Neuronal stem cell (in vitro differentiated cells): ENCODE measurements at regions not wholly inside any gene's neighbourhood (a gene's known extent, or its start where the extent isn't known, plus 50 kb on each side); places are given as distances from the start of the nearest gene placed in this dataset.
A peak's percentile ranks its signal among the peaks of the same experiment; 100 is the strongest.

Experiments used
- DNase-seq: peaks from one replicate; pipeline ENCODE4 v3.0.0-alpha.2; 2013; ENCODE audit warnings: low spot score
- H2AFZ ChIP-seq: one replicate; pipeline ENCODE4 v1.6.1; 2013; ENCODE audit warnings: mild to moderate bottlenecking, low read length, inconsistent platforms
- H2AK5ac ChIP-seq: 2 replicates; pipeline ENCODE4 v1.6.1; 2013; ENCODE audit warnings: low read depth, mild to moderate bottlenecking, inconsistent platforms, low read length, moderate library complexity, mixed read lengths
- H2BK120ac ChIP-seq: 2 replicates; pipeline ENCODE4 v1.6.1; 2013; ENCODE audit warnings: low read depth, mild to moderate bottlenecking, inconsistent platforms, low read length, moderate library complexity, mixed read lengths
- H2BK12ac ChIP-seq: one replicate; pipeline ENCODE4 v1.6.1; 2013; ENCODE audit warnings: low read length, inconsistent platforms
- H2BK15ac ChIP-seq: 2 replicates; pipeline ENCODE4 v1.6.1; 2013; ENCODE audit warnings: mild to moderate bottlenecking, low read length, inconsistent platforms, mixed read lengths
- H2BK5ac ChIP-seq: one replicate; pipeline ENCODE4 v1.6.1; 2013; ENCODE audit warnings: inconsistent platforms, mild to moderate bottlenecking, low read length, moderate library complexity
- H3K14ac ChIP-seq: one replicate; pipeline ENCODE4 v1.6.1; 2013; ENCODE audit warnings: low read length, inconsistent platforms
- H3K18ac ChIP-seq: 2 replicates; pipeline ENCODE4 v1.6.1; 2013; ENCODE audit warnings: low read length, inconsistent platforms
- H3K23ac ChIP-seq: 2 replicates; pipeline ENCODE4 v1.6.1; 2013; ENCODE audit warnings: low read depth, mild to moderate bottlenecking, mixed read lengths, low read length, inconsistent platforms; ENCODE audit not compliant: poor library complexity
- H3K27ac ChIP-seq: replicated peaks from 3 replicates; pipeline ENCODE4 v1.5.1; 2013; ENCODE audit warnings: low read length, inconsistent platforms
- H3K27me3 ChIP-seq, 3 experiments: 2 replicates each; pipeline ENCODE4 v1.6.1; 2013; ENCODE audit warnings: low read length in 3 of 3, mild to moderate bottlenecking in 2 of 3, inconsistent platforms in 1 of 3, low read depth in 1 of 3, mixed read lengths in 1 of 3, moderate library complexity in 1 of 3; ENCODE audit not compliant: control insufficient read depth in 3 of 3, insufficient read depth in 3 of 3
- H3K36me3 ChIP-seq, 2 donors: replicated peaks in 1 of 2; 2 replicates each; pipeline ENCODE4 v1.6.1; 2013; ENCODE audit warnings: low read length in 2 of 2; ENCODE audit not compliant: control insufficient read depth in 2 of 2, insufficient read depth in 2 of 2
- H3K4ac ChIP-seq: 2 replicates; pipeline ENCODE4 v1.6.1; 2013; ENCODE audit warnings: inconsistent platforms, mild to moderate bottlenecking, low read length, moderate library complexity
- H3K4me1 ChIP-seq, 2 donors: 1 replicate in 1 of 2; 2 replicates in 1 of 2; pipeline ENCODE4 v1.6.1; 2013; ENCODE audit warnings: low read length in 2 of 2, low read depth in 1 of 2; ENCODE audit not compliant: control insufficient read depth in 2 of 2, insufficient read depth in 1 of 2
- H3K4me2 ChIP-seq: one replicate; pipeline ENCODE4 v1.6.1; 2013; ENCODE audit warnings: mild to moderate bottlenecking, low read length, inconsistent platforms; ENCODE audit not compliant: insufficient read depth, poor library complexity, severe bottlenecking
- H3K4me3 ChIP-seq, 2 donors: 2 replicates each; pipeline ENCODE4 v1.5.1; 2013; ENCODE audit warnings: low read length in 2 of 2, mild to moderate bottlenecking in 2 of 2, inconsistent platforms in 1 of 2, moderate library complexity in 1 of 2
- H3K79me1 ChIP-seq: one replicate; pipeline ENCODE4 v1.6.1; 2013; ENCODE audit warnings: low read depth, mild to moderate bottlenecking, inconsistent platforms, low read length, moderate library complexity
- H3K9ac ChIP-seq: one replicate; pipeline ENCODE4 v1.6.1; 2013; ENCODE audit warnings: mild to moderate bottlenecking, low read depth, low read length, inconsistent platforms; ENCODE audit not compliant: poor library complexity
- H3K9me3 ChIP-seq, 2 donors: replicated peaks in 1 of 2; 2 replicates each; pipeline versions ENCODE3 to v1.6.1; 2013; ENCODE audit warnings: low read length in 2 of 2, mild to moderate bottlenecking in 2 of 2, inconsistent platforms in 1 of 2, low read depth in 1 of 2, mixed read lengths in 1 of 2, moderate library complexity in 1 of 2; ENCODE audit not compliant: control insufficient read depth in 2 of 2, insufficient read depth in 1 of 2
- H4K8ac ChIP-seq: one replicate; pipeline ENCODE4 v1.6.1; 2013; ENCODE audit warnings: low read depth, mild to moderate bottlenecking, inconsistent platforms, low read length, moderate library complexity
- H4K91ac ChIP-seq: one replicate; pipeline ENCODE4 v1.6.1; 2013; ENCODE audit warnings: low read length, low read depth, mild to moderate bottlenecking, inconsistent platforms; ENCODE audit not compliant: poor library complexity
- WGBS, 2 donors: extraction: QIAGEN DNeasy Blood & Tissue Kit; methylation state at CpG; one replicate each; pipeline ENCODE4 v1.1.7; 2013; ENCODE audit warnings: missing lambda C conversion rate in 2 of 2, mixed read lengths in 1 of 2; ENCODE audit not compliant: insufficient read length in 2 of 2, insufficient replicate concordance in 1 of 2; ENCODE audit errors: extremely low coverage in 2 of 2; 5-methylcytosine and 5-hydroxymethylcytosine counted together

DNA sequence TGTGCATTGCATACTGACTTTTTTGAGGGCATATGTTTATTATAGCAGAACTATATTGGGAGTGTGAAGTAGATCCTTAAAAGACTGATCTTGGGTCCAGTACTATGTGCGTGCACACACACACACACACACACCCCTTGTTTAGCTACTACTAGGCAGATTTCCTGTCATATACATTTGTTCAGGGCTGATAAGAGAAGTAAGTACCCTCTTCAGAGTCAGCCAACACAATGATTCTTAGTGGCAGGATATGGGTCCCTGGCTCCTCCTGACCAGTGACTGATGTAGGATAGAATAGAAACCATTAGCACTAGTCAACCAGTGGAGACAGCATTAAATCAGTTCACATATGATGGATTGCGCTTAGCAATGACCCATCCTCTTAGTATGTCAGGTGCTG is 76.2 kb upstream of the MIER3 start:
- H3K79me1 ChIP-seq: peaks cover 1% of the 10 kb centered on the region
- H4K91ac ChIP-seq: no peak overlapping the region
- H3K4me2 ChIP-seq: no peak overlapping the region
- H3K4me1 ChIP-seq: peaks cover 0 to 1% of the 10 kb centered on the region in 2 donors
- H2BK12ac ChIP-seq: no peak overlapping the region
- no peaks in the 10 kb centered on the region for H3K27me3 ChIP-seq
- H2AK5ac ChIP-seq: no peak overlapping the region
- no peaks in the 10 kb centered on the region for H3K9me3 ChIP-seq
- H3K27ac ChIP-seq: no peak overlapping the region
- no peak overlapping the region for H3K9ac ChIP-seq
- H3K14ac ChIP-seq: no peak overlapping the region
- H3K18ac ChIP-seq: no peak overlapping the region
- H3K36me3 ChIP-seq: no peaks in the 10 kb centered on the region
- H3K23ac ChIP-seq: no peak overlapping the region
- WGBS, 2 donors: no CpG with 5 or more reads among the region's 2 CpGs
- H2BK15ac ChIP-seq: no peak overlapping the region
- no peak overlapping the region for H2BK5ac ChIP-seq
- H4K8ac ChIP-seq: no peak overlapping the region
- no peak overlapping the region for H3K4ac ChIP-seq
- no peak overlapping the region for H3K4me3 ChIP-seq
- no peak overlapping the region for H2BK120ac ChIP-seq
- DNase-seq: no peak
- no peak overlapping the region for H2AFZ ChIP-seq

DNA sequence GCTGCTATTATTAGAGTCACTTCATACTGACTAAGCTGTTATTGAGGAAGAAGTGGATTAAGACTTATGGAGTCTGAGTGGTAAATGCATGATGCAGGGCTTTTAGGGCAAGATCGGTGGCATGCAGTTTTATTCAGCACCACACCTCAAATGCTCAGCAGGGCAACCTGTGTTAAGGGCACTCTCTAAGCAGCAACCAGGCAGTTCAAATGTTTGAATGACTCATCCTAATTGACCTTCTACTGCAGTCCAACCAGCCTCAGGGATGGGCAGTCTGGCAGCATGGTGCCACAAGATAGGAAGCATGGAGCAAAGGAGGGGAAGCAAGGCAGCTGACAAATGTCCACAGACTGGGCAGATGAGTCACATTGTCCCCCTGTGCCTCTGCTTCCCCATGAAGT is 80.2 kb upstream of the MIER3 start:
- H3K14ac ChIP-seq: peak overlapping the region; percentile 27
- H3K23ac ChIP-seq: no peak overlapping the region
- H2BK15ac ChIP-seq: no peak overlapping the region
- no peak overlapping the region for H3K9ac ChIP-seq
- no peak overlapping the region for H3K27ac ChIP-seq
- H3K18ac ChIP-seq: no peak overlapping the region
- no peaks in the 10 kb centered on the region for H3K36me3 ChIP-seq
- H3K79me1 ChIP-seq: peaks cover 1% of the 10 kb centered on the region
- no peak overlapping the region for H2BK5ac ChIP-seq
- no peak for DNase-seq
- H4K8ac ChIP-seq: no peak overlapping the region
- no peak overlapping the region for H2BK12ac ChIP-seq
- H3K9me3 ChIP-seq: no peaks in the 10 kb centered on the region
- H2AK5ac ChIP-seq: no peak overlapping the region
- no peak overlapping the region for H4K91ac ChIP-seq
- H3K4me1 ChIP-seq: peaks cover 0 to 1% of the 10 kb centered on the region in 2 donors
- no peak overlapping the region for H3K4me2 ChIP-seq
- no CpG with 5 or more reads among the region's 1 CpG for WGBS, 2 donors
- H3K4ac ChIP-seq: no peak overlapping the region
- no peaks in the 10 kb centered on the region for H3K27me3 ChIP-seq
- no peak overlapping the region for H3K4me3 ChIP-seq
- H2BK120ac ChIP-seq: no peak overlapping the region
- no peak overlapping the region for H2AFZ ChIP-seq

DNA sequence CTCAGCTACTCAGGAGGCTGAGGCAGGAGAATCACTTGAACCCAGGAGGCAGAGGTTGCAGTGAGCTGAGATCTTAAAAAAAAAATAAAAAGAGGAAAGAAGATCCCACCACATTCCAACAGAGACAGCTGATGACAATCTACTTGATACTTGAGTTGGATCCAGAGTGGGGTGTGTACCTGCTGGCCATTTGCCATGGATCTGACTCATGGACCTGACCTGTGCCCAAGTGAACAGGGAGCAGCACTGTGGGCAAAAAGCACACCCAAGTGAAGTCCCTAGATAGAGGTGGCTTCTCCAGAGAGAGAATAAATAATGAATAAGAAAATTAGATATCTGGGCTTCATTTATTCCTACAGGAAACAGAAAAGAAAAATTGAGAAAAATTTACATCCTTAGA is 81.2 kb upstream of the MIER3 start:
- no peak overlapping the region for H3K27ac ChIP-seq
- H4K91ac ChIP-seq: no peak overlapping the region
- H3K4me2 ChIP-seq: no peak overlapping the region
- no peak overlapping the region for H3K18ac ChIP-seq
- no peak overlapping the region for H2BK15ac ChIP-seq
- no peak overlapping the region for H2BK5ac ChIP-seq
- no peak overlapping the region for H3K4ac ChIP-seq
- no peak overlapping the region for H2AFZ ChIP-seq
- no peaks in the 10 kb centered on the region for H3K9me3 ChIP-seq
- no peak overlapping the region for H3K9ac ChIP-seq
- H3K4me1 ChIP-seq: peaks cover 0 to 3% of the 10 kb centered on the region in 2 donors
- no peak overlapping the region for H3K4me3 ChIP-seq
- no peaks in the 10 kb centered on the region for H3K27me3 ChIP-seq
- peaks cover 1% of the 10 kb centered on the region for H3K79me1 ChIP-seq
- H3K36me3 ChIP-seq: no peaks in the 10 kb centered on the region
- no peak overlapping the region for H4K8ac ChIP-seq
- no peak overlapping the region for H2BK12ac ChIP-seq
- no peak overlapping the region for H3K14ac ChIP-seq
- no peak overlapping the region for H2BK120ac ChIP-seq
- no peak for DNase-seq
- H2AK5ac ChIP-seq: no peak overlapping the region
- H3K23ac ChIP-seq: no peak overlapping the region

DNA sequence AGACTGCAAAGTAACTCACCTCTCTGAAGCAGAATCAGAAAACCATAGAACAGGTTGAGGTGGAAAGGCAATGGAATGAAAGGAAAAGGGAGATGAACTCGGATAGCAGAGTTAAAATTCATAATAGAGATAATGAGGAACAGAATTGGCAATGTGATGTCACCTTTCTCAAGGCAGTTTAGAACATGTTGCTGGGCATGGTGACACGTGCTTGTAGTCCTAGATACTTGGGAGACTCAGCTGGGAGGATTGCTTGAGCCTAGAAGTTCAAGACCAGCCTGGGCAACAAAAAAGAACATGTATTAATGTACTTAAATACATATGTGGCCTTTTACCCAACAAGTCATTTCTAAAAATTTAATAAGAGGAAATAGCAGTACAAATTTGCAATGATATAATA is 81.6 kb upstream of the MIER3 start:
- no peak overlapping the region for H2AK5ac ChIP-seq
- no peak overlapping the region for H2BK5ac ChIP-seq
- no CpG with 5 or more reads among the region's 2 CpGs for WGBS, 2 donors
- no peak overlapping the region for H4K8ac ChIP-seq
- no peak overlapping the region for H3K27ac ChIP-seq
- no peak overlapping the region for H4K91ac ChIP-seq
- no peak overlapping the region for H2BK15ac ChIP-seq
- no peak overlapping the region for H3K4me2 ChIP-seq
- no peak overlapping the region for H2BK120ac ChIP-seq
- H3K14ac ChIP-seq: no peak overlapping the region
- H3K4ac ChIP-seq: no peak overlapping the region
- H3K36me3 ChIP-seq: no peaks in the 10 kb centered on the region
- no peak overlapping the region for H2AFZ ChIP-seq
- peaks cover 0 to 3% of the 10 kb centered on the region in 2 donors for H3K4me1 ChIP-seq
- no peak overlapping the region for H2BK12ac ChIP-seq
- H3K27me3 ChIP-seq: no peaks in the 10 kb centered on the region
- H3K18ac ChIP-seq: no peak overlapping the region
- no peak overlapping the region for H3K23ac ChIP-seq
- H3K9me3 ChIP-seq: no peaks in the 10 kb centered on the region
- H3K4me3 ChIP-seq: no peak overlapping the region
- DNase-seq: no peak
- H3K79me1 ChIP-seq: peaks cover 1% of the 10 kb centered on the region
- H3K9ac ChIP-seq: no peak overlapping the region
